HG02759 (cell line): ENCODE measurements at regions not wholly inside any gene's neighbourhood (a gene's known extent, or its start where the extent isn't known, plus 50 kb on each side); places are given as distances from the start of the nearest gene placed in this dataset.
"Not testable (repeated sequence)": the region's sequence is repeated elsewhere in the genome, so short reads cannot be mapped to it uniquely, and the experiment has no call there.

Experiments used
- ATAC-seq: cut with Tn5 transposase; IDR thresholded peaks from one replicate; pipeline ENCODE4 v1.9.1; 2021; ENCODE audit warnings: mild to moderate bottlenecking, moderate library complexity; ENCODE audit not compliant: unreplicated experiment

DNA sequence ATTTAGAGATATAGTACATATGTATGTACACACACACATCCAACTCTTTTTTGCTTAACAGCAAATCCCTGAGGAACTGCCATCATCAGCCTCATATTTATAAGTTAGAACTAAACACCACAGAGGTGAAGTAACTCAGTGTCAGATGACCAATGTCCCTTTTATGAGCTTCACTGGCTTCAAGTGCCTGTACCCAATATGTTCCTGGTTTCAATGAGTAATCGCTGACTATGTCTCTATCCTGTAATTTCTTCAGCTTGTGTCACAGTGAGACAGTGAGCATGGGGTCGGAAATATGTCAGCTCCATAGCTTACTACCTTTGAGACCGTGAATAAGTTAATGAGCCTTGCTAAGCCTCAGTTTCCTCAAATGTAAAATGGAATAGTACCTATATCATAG, 136.2 kb upstream of the RASGEF1B start:
- ATAC-seq = no peak

DNA sequence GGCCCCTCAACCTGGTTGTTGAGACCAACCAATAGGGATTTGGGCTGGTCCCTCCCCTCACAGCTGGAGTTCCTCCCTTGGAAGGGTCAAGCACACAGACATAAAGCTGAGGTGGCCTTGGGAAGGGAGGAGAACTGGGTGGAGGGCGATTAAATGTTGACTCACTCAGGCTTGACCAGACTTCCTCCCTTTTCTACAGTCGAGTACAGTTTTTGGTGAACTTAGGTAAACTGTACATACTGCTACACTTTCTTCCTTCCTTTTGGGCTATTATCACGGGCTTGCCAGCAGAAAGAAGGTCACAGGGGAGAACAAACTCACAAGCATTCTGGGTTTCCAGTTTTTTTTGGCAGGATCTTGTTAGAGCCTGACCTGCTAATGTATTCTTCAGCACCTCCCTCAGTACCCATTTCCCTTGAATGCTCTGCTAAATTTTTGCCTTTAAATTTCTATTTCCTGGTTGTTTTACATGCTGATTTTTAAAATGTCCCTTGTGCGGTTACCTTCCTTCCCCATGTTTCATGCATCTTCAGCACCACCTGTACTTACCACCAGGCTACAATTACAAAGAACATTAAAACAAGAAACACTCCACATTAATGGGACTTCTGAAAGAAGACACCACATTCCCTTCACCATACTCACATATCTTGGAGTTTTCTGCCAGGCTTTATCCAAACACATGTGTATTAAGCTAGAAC, 135.2 kb upstream of the RASGEF1B start:
- no peak for ATAC-seq

DNA sequence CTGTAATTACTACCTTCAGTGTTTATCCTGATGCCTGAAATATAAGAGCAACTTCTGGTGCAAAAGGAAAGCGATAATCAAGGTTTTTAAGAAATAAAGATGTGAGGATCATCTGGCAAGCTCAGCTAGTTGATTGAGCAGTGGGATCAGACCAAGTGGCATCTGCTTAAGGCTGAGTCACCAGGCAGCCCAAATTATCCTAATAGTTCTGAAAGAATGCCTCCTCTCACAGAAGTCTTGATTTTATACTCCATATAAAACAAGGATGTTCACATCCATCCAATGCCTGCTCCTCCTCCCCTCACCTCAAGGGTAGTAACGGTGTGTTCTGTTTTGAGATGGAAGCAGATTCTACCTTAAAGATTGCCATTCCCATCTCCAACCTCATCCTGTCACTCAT, 134.5 kb upstream of the RASGEF1B start:
- no peak for ATAC-seq

DNA sequence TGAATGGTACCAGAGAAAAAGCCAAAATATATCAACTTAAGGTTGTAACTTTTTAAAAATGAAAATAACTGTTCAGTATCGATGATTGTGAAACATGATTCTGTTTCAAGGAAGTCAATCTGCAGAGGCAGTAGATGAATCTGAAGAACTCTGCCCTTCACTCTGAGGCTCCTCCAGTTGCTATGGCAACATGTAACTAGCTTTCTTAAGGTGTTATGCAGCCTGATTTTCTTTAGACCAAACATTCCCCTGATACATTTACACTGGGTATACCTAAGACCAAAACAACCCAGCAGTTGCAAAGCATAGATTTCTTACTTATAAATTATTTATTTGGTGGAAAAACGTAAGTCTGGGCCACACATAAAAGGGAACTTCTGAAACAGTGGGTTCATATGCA, 133.6 kb upstream of the RASGEF1B start:
- no peak for ATAC-seq

DNA sequence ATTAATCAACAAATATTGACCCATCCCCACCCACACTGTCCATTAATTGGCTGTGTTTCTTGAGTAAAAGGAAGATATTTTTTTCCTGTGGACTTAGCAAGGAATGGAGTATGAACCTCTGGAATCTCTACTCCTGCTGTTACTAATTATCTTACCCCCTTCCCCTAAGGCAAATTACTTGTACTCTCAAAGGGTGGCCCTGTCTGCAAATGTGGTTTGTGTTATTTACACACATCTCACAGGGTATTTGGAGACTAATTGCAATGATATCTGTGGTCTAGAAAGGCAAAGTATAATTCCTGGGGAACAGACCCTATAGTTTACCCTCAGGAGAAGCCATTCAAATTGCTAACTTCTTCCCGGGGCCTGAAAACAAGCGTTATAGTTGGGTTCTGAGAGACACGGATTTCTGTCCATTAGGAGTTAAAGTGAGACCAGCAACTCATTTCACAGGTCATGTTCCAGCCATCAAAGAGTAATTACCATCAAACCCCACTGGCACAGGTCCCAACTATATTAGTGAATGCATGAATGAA, 133.0 kb upstream of the RASGEF1B start:
- no peak for ATAC-seq

DNA sequence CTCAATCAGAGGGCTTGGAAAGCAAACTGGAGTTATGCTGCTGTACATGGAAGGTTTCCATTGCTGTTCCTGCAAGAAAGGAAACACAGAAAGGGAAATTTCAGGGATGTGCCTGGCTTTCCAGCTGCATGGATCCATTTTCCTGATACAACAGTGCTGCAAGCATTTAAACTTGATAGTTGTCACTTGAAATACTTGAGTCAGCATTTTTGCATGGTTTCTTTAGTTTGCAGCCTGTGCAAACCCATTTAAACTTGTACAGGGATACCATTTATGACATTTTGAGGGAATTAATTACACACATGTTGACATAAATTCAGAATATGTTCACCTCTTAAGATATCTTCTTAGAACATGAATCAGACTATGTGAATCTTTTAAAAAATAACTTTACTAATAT, 131.1 kb upstream of the RASGEF1B start:
- no peak for ATAC-seq

DNA sequence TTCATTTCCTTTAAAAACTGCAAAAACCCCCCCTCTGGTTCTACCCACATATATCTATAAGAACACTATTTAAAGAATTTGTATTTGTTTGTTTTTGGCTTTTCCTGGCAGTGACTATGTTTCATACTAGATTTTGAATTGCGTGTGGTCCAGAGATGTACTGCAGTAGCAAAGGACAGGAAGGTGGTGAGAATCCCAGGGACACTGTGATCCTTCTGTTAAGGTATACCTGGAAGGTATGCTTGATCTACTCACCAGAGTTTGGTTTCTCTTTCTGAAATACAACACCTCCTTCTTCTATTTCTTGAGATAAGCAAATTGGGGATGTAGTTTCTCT, 129.6 kb upstream of the RASGEF1B start:
- no peak for ATAC-seq

DNA sequence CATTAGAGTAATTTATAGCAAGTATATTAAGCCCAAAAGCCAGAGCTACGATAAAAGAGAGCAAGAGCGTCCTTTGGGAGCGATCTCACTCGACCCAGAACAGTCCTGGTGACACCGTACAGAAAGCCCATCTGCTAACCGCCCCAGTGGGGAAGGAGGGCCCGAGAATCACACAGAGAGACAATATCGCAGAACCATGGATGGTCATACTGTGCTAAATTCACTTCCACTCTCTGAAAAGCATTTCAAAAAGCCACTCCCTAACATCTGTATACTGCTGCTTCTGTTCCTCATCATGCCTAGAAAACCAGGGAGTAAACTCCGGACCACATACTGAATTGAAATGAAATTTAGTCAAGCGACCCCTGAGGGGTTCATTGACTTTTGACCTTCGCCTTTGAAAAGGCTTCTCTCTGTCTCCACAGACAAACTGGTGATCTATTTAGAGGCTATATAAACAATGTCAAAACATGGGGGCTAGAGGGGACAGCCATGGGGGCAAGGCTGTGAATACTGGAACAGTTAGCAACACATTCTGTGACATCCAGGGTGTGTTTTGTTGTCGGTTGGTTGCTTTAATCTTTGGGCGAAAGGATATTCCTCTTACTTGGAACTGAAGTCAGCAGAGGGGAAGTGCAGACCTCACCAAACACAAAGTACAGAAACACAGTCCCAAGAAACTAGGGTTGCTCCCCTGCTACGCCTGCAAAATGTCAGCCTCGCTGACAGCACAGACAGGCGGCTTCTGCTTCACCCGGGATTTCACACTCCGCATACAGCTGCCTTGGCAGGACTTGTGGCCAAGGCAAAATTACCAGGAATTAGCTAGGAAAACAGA, 129.0 kb upstream of the RASGEF1B start:
- no peak for ATAC-seq

DNA sequence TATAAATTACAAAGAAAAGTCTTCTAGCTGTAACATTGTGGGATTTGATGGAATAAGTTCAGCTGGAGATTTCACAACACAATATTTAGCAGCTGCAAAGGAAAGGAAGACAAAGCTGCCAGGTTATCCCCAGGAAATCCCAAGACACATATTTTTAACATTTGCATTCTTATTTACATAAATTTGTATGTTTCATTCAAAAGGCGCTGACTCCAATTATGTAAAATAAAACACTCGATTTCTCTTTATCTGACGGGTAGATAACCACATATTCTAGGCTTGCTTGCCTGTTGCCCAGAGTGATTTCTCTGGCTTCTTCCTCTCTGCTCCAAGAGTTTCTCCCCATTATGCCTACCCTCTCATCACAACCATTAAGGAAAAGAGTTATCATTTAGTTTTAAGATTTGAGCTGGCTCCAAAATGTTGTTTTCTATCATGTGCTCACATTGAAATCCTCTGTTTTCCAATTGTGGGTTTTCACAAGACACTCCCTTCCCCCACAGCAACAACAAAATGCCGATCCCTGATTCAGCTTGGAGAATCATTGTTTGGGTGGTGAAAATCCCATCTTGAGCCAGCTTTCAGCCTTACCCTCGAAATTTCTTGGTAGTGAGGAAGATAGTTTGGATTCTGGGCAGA, 128.2 kb upstream of the RASGEF1B start:
- ATAC-seq = no peak

DNA sequence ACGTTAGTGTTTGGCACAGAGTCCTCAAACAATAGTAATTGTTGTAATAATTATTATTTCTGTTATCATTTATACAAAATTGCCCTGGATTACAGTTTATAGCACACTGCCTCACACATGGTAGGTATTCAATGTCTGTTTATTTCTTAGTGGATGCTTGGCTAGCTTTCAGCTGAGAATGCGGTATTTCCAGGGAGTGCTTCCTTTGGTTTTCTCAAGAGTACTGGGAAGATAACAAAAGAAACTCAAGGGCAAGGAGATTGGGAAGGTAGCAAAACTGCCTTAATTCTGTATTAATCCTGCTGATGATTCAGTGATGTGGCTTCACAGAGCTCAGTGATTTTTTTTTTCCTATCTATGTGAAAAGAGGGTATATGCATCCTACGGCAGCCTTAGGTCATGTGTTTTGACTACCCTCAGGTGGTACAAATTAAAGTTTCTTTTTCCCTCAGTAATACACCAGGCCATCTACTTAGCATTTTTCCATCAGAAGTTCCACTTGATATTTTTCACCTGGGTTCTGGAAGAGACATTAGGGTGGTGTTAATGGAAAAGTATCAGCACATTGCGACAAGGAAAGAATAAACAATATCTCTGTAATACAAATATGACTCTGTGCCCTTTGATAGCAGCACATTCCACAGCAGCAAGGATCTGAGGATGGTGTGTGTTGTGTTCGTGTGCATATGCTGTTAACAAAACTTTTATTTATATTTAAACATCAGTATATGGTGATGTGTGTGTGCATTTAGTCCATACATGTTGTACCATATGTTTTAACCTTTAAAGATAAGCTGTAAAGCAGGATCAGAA, 124.3 kb upstream of the RASGEF1B start:
- no peak for ATAC-seq

DNA sequence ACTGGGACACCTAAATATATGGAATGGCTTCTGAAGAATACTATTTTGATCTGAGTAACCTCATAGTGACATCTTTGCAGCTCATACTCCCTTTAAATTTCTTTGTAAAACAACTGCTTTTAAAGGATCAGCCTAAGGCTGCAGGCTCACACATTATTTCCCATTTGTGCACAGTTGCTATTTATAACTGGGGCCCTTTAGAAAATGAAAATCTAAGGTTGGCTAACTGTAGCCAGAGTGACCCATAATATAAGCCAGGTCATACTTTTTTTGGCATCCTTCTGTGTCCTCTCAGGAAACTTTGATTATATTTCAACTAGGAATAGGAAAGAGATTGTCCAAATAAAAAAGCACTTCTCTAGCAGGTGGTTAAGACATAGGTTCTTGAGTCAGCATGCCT, 123.6 kb upstream of the RASGEF1B start:
- ATAC-seq = no peak

DNA sequence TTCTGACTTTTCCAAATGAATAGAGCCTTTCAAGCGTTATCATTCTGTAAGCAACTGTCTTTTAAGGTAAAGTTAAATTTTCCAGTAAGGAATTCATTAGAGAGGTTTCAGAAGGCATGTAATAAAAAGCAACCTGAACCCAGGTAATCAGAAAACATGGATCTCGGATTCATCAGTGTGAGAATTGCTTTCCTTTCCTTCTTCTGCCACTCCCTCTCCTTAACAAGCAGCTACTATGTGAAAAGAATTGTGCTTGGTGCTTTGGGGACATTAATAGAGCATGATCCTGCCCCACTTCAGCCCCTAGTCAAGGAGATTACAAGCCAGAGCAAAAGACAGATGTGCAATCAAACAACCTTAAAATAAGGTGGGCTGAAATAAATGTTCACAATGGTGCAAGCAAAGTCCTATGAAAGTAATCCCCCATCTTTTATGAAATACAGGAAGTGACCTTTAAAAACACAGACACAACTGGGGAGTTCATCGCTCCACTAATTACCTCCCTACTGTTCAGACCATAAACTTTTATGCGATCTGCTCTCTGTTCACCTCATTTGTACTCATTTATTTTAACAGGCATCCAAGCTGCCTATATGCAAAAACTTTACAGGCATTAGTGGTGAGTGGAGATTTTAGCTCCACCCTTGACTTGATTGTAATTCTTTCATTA, 122.9 kb upstream of the RASGEF1B start:
- no peak for ATAC-seq

DNA sequence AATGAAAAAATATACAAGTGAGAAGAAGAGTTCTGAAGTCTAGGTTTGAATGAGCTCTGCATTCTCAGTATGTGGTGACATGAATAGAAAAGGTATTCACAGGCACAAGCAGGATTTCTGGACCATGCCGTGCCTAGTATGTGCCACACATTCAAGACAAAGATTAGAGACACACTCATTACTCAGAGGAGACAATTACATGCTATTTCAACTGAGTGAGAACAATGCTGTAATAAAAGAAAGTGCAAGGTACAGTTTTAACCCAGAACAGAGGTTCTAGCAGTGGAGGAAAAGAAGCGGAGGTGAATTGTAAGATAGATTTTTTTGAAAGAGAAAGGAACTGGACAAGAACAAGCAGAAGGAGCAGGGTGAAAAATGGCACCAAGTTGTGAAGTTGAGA, 121.0 kb upstream of the RASGEF1B start:
- no peak for ATAC-seq

DNA sequence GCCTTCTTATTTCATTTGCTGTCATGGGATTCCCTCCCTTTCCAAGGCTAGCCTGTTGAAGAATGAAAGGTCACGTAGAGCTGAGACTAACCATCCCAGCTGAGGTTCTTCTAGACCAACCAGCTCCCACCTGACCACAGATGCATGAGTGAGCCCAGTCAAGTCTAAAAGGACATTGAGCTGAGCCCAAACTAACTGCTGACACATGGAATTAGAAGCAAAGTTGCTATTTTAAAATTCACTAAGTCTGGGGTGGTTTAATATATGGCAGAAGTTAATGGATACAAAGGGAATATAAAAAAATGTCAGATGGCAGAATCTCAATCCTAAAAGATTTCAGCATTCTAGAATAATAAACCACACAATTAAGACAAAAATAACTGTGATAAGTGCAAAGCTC, 118.9 kb upstream of the RASGEF1B start:
- no peak for ATAC-seq

DNA sequence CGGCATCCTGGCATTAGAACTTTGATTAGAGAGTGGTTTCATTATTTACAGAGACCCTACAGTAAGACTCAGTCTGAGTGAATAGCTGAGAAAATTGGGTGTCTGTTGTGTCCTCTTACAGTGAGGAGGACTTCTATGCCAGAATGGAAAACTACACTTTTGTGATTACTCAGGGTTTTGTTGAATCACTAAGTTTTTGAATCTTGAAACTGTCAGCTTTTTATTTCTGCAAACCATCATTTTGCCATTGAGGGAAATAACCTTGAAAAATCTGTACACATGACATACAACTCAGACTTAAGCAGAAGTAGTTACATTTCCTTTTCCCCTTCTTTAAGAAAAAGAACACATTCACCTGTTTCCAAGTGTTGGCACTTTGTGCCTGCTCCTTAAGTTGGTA, 117.6 kb upstream of the RASGEF1B start:
- no peak for ATAC-seq

DNA sequence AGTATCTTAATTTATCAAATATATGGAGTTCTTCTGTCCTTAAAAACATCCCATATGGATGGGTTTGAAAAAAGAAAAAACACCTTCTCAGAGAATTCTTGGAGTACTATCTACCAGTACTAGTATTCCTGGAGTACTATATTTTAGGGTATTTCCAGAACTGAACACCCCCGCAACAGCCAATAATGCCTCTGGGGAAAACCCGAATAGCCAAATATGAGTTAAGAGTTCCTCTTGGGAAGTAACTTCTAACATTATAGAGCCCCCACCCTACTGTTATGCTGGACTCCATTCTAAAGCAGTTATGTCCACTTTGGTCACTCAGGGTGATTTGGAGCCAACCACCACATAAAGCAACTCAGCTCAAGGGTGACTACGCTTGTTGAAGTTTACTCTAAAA, 115.0 kb upstream of the RASGEF1B start:
- no peak for ATAC-seq

DNA sequence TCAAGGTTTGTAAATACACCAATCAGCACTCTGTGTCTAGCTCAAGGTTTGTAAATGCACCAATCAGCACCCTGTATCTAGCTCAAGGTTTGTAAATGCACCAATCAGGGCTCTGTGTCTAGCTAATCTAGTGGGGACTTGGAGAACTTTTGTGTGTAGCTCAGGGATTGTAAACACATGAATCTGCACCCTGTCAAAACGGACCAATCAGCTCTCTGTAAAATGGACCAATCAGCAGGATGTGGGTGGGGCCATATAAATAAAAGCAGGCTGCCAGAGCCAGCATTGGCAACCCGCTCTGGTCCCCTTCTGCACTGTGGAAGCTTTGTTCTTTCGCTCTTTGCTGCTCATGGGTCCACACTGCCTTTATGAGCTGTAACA, 109.3 kb upstream of the RASGEF1B start:
- not testable (repeated sequence) for ATAC-seq

DNA sequence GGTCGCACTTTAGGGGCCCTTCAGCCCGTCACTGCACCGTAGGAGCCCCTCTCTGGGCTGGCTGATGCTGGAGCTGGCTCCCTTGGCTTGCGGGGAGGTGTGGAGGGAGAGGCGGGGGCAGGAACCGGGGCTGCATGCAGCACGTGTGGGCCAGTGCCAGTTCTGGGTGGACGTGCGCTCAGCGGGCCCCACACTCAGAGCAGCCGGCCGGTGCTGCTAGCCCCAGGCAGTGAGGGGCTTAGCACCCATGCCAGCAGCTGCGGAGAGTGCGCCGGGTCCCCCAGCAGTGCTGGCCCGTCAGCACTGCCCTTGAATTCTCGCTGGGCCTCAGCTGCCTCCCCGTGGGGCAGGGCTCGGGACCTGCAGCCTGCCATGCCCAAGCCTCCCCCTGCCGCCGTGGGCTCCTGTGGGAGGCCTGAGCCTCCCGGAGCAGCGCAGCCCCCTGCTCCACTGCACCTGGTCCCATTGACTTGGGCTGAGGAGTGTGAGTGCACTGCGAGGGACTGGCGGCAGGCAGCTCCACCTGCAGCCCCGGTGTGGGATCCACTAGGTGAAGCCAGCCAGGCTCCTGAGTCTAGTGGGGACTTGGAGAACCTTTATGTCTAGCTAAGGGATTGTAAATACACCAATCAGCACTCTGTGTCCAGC, 108.8 kb upstream of the RASGEF1B start:
- ATAC-seq = no peak

DNA sequence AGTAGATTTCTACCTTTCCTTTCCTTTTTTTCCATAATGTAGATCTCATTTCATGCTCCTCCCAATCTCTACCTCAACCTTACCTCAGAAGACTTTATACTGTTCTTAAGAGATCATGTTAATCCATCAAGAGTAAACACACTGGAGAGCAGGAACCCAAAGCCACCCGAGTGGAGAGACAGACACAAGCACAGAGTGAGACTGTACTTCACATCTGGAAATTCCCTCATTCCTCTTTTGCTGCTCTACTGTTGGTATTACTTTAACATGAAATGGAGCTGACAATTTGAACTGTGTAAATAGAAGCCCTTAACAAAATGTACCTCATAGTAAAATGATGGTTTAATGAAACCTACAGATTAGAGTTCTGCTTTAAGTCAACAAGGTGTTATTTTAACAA, 105.7 kb upstream of the RASGEF1B start:
- no peak for ATAC-seq

DNA sequence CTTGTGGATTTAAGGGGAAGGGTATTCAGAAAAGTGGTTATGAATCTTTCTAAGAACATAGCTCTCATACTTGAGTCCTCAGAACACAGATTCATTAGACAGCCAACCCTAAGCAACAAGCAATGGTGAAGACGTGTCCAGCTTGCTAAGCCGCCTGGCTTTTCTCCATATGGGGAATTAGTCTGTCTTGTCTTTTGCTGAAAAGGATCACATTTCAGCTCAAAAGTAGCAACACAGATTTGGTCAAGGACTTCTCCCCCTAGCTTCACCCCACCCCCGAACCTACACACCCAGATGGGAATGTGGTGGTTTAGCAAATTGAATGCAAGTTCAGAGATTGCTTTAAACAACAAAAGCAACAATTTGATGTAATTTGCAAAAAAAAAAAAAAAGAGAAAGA, 103.3 kb upstream of the RASGEF1B start:
- ATAC-seq = no peak
